Effector memory CD8-positive, alpha-beta T cell (primary cell): ENCODE measurements at regions not wholly inside any gene's neighbourhood (a gene's known extent, or its start where the extent isn't known, plus 50 kb on each side); places are given as distances from the start of the nearest gene placed in this dataset.

Experiments used
- ATAC-seq: fragments of 150-1000 bp; cut with Tn5 transposase; replicated peaks from 2 replicates; pipeline ENCODE4 v1.10.0; 2021; ENCODE audit warnings: mild to moderate bottlenecking, moderate library complexity
- DNase-seq, 3 experiments: peaks; one replicate each; pipeline ENCODE4 v3.0.0; 2021
- H3K27ac Mint-ChIP-seq, 2 donors: one replicate each; pipeline ENCODE4 v1.8.0; 2022; ENCODE audit warnings: mild to moderate bottlenecking in 2 of 2, mixed read lengths in 2 of 2, moderate library complexity in 2 of 2
- H3K27me3 Mint-ChIP-seq, 2 donors: one replicate each; pipeline ENCODE4 v1.8.0; 2022; ENCODE audit warnings: mixed read lengths in 2 of 2
- H3K36me3 Mint-ChIP-seq: one replicate; pipeline ENCODE4 v1.8.0; 2022; ENCODE audit warnings: mild to moderate bottlenecking, moderate library complexity, mixed read lengths; ENCODE audit not compliant: insufficient read depth
- H3K4me1 Mint-ChIP-seq, 2 donors: one replicate each; pipeline ENCODE4 v1.8.0; 2022; ENCODE audit warnings: low read depth in 2 of 2, mixed read lengths in 2 of 2
- H3K4me3 Mint-ChIP-seq, 2 donors: one replicate each; pipeline ENCODE4 v1.8.0; 2022; ENCODE audit warnings: mild to moderate bottlenecking in 2 of 2, mixed read lengths in 2 of 2, moderate library complexity in 2 of 2
- H3K9me3 Mint-ChIP-seq, 2 donors: one replicate each; pipeline ENCODE4 v1.8.0; 2022; ENCODE audit warnings: mixed read lengths in 2 of 2

- ATAC-seq (no peak), DNase-seq (no peak)
- Mint-ChIP-seq H3K4me1 (no peaks in the 10 kb centered on the region), H3K4me3 (no peak overlapping the region), H3K27ac (no peak overlapping the region), H3K9me3 (no peaks in the 10 kb centered on the region), H3K27me3 (no peaks in the 10 kb centered on the region), H3K36me3 (no peaks in the 10 kb centered on the region)
Measured at GRCh38 chr6:105849746-105850145, 236.4 kb upstream of the PRDM1 start.

- H3K9me3 Mint-ChIP-seq = no peaks in the 10 kb centered on the region
Measured at GRCh38 chr6:105847433-105847832, 238.7 kb upstream of the PRDM1 start.

GRCh38 chr6:105844275-105844883 lies 241.8 kb upstream of the PRDM1 start:
- ATAC-seq (no peak), DNase-seq (no peak)
- H3K27ac Mint-ChIP-seq = no peak overlapping the region
- peaks cover 2% of the 10 kb centered on the region for H3K36me3 Mint-ChIP-seq
- H3K4me1 Mint-ChIP-seq = no peaks in the 10 kb centered on the region
- no peaks in the 10 kb centered on the region for H3K9me3 Mint-ChIP-seq
- no peak overlapping the region for H3K4me3 Mint-ChIP-seq
- no peaks in the 10 kb centered on the region for H3K27me3 Mint-ChIP-seq

More at GRCh38 chr6:105847433-105847832, 238.7 kb upstream of the PRDM1 start:
- no peak overlapping the region for H3K27ac Mint-ChIP-seq
- DNase-seq (no peak), ATAC-seq (no peak)
- peaks cover 2% of the 10 kb centered on the region for H3K36me3 Mint-ChIP-seq
- H3K4me1 Mint-ChIP-seq = no peaks in the 10 kb centered on the region
- H3K27me3 Mint-ChIP-seq = no peaks in the 10 kb centered on the region
- no peak overlapping the region for H3K4me3 Mint-ChIP-seq

GRCh38 chr6:105839266-105839665 lies 246.9 kb upstream of the PRDM1 start:
- Mint-ChIP-seq H3K27me3 (no peaks in the 10 kb centered on the region), H3K4me1 (no peaks in the 10 kb centered on the region), H3K4me3 (no peak overlapping the region), H3K9me3 (no peaks in the 10 kb centered on the region), H3K27ac (no peak overlapping the region), H3K36me3 (peaks cover 2% of the 10 kb centered on the region)
- no peak for DNase-seq
- no peak for ATAC-seq

- no peak overlapping the region for H3K4me3 Mint-ChIP-seq
- H3K4me1 Mint-ChIP-seq = no peaks in the 10 kb centered on the region
- no peaks in the 10 kb centered on the region for H3K36me3 Mint-ChIP-seq
- no peak overlapping the region for H3K27ac Mint-ChIP-seq
- ATAC-seq = no peak
- no peak for DNase-seq
- no peaks in the 10 kb centered on the region for H3K27me3 Mint-ChIP-seq
- H3K9me3 Mint-ChIP-seq = no peaks in the 10 kb centered on the region
Measured at GRCh38 chr6:105838171-105838570, 248.0 kb upstream of the PRDM1 start.

GRCh38 chr6:105836889-105837288 lies 249.2 kb upstream of the PRDM1 start:
- Mint-ChIP-seq H3K36me3 (no peaks in the 10 kb centered on the region), H3K27me3 (no peaks in the 10 kb centered on the region), H3K27ac (no peak overlapping the region), H3K4me3 (no peak overlapping the region), H3K4me1 (no peaks in the 10 kb centered on the region), H3K9me3 (no peaks in the 10 kb centered on the region)
- DNase-seq (no peak), ATAC-seq (no peak)

GRCh38 chr6:105836379-105836778 lies 249.8 kb upstream of the PRDM1 start:
- Mint-ChIP-seq H3K4me3 (no peak overlapping the region), H3K27ac (no peak overlapping the region), H3K4me1 (no peaks in the 10 kb centered on the region), H3K27me3 (no peaks in the 10 kb centered on the region), H3K9me3 (no peaks in the 10 kb centered on the region), H3K36me3 (no peaks in the 10 kb centered on the region)
- DNase-seq (no peak), ATAC-seq (no peak)

- Mint-ChIP-seq H3K4me3 (no peak overlapping the region), H3K4me1 (no peaks in the 10 kb centered on the region), H3K27ac (no peak overlapping the region), H3K27me3 (no peaks in the 10 kb centered on the region), H3K9me3 (no peaks in the 10 kb centered on the region), H3K36me3 (no peaks in the 10 kb centered on the region)
- peak; percentile 35 for ATAC-seq
- DNase-seq = peak in 2 of 3 experiments; percentile 4 to 7
Measured at GRCh38 chr6:105835373-105835772, 250.8 kb upstream of the PRDM1 start.

- H3K9me3 Mint-ChIP-seq = no peaks in the 10 kb centered on the region
- no peaks in the 10 kb centered on the region for H3K27me3 Mint-ChIP-seq
- DNase-seq (no peak), ATAC-seq (no peak)
- H3K27ac Mint-ChIP-seq = no peak overlapping the region
- H3K4me1 Mint-ChIP-seq = no peaks in the 10 kb centered on the region
- H3K4me3 Mint-ChIP-seq = no peak overlapping the region
- no peaks in the 10 kb centered on the region for H3K36me3 Mint-ChIP-seq
Measured at GRCh38 chr6:105833959-105834947, 251.9 kb upstream of the PRDM1 start.

GRCh38 chr6:105832313-105832761 lies 253.8 kb upstream of the PRDM1 start:
- no peak overlapping the region for H3K4me3 Mint-ChIP-seq

GRCh38 chr6:105831311-105832097 lies 254.6 kb upstream of the PRDM1 start:
- Mint-ChIP-seq H3K27me3 (no peaks in the 10 kb centered on the region), H3K4me1 (no peaks in the 10 kb centered on the region), H3K4me3 (no peak overlapping the region), H3K36me3 (no peaks in the 10 kb centered on the region), H3K27ac (no peak overlapping the region), H3K9me3 (no peaks in the 10 kb centered on the region)
- ATAC-seq = no peak
- DNase-seq = no peak

More at GRCh38 chr6:105832313-105832761, 253.8 kb upstream of the PRDM1 start:
- no peak for DNase-seq
- Mint-ChIP-seq H3K27me3 (no peaks in the 10 kb centered on the region), H3K36me3 (no peaks in the 10 kb centered on the region), H3K27ac (no peak overlapping the region), H3K9me3 (no peaks in the 10 kb centered on the region), H3K4me1 (no peaks in the 10 kb centered on the region)
- ATAC-seq = no peak

- H3K36me3 Mint-ChIP-seq = no peaks in the 10 kb centered on the region
- no peak overlapping the region for H3K4me3 Mint-ChIP-seq
- DNase-seq (no peak), ATAC-seq (no peak)
- no peaks in the 10 kb centered on the region for H3K27me3 Mint-ChIP-seq
- no peaks in the 10 kb centered on the region for H3K4me1 Mint-ChIP-seq
- H3K27ac Mint-ChIP-seq = no peak overlapping the region
- H3K9me3 Mint-ChIP-seq = no peaks in the 10 kb centered on the region
Measured at GRCh38 chr6:105825210-105825609, 260.9 kb upstream of the PRDM1 start.

- no peak for ATAC-seq
- H3K4me3 Mint-ChIP-seq = no peak overlapping the region
- H3K4me1 Mint-ChIP-seq = no peaks in the 10 kb centered on the region
- no peaks in the 10 kb centered on the region for H3K27me3 Mint-ChIP-seq
- no peak for DNase-seq
- H3K27ac Mint-ChIP-seq = no peak overlapping the region
- H3K9me3 Mint-ChIP-seq = no peaks in the 10 kb centered on the region
- no peaks in the 10 kb centered on the region for H3K36me3 Mint-ChIP-seq
Measured at GRCh38 chr6:105824732-105825131, 261.4 kb upstream of the PRDM1 start.
